GM21515 (cell line): ENCODE measurements at regions not wholly inside any gene's neighbourhood (a gene's known extent, or its start where the extent isn't known, plus 50 kb on each side); places are given as distances from the start of the nearest gene placed in this dataset.

ENCODE experiments used
- ATAC-seq: cut with Tn5 transposase; IDR thresholded peaks from one replicate; pipeline ENCODE4 v1.9.1; 2021; ENCODE audit not compliant: unreplicated experiment

DNA sequence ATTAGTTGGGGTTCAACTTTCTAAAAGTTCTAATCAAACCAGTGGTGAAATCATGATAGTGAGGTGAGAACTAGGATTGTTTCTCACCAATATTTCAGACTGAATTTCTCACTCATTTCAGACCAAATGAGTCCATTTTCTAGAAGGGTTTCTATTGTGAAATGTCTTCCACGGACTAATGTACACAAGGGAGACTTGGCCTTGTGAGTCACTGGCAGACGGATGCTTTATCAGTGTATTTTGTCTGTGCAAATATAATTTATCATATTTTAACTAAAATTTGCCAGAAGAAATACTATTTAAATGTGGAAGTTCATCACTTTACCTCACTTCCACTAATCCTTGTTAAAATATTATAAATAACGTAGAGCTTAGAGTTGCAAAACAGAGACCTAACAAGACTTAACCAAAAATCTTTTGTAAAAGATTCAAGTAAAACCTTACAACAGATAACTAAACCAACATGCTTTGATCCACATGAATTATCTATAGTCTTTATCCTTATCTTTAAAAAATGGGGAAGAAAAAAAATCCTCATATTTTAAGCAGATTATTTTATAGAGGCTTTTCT is 506.0 kb upstream of the FAM241A start:
- ATAC-seq, result no peak

DNA sequence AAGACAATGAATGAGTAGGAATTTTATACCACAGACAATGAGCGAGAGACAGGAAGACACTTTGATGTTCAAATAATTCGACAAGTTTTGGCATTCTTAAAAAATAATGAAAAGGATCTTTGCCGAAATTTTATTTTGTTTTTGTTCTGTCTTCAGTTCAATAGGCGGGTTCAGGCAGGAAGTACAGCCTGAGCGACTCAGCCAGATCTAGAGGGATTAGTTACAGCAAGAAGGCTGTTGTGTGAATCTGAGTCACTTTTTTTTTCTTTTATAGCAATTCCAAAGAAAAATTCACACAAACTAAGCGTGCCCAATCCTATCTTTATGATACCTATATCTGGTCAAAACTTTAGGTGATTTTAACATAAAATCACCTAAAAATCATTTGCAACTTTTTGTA is 505.4 kb upstream of the FAM241A start:
- no peak for ATAC-seq

DNA sequence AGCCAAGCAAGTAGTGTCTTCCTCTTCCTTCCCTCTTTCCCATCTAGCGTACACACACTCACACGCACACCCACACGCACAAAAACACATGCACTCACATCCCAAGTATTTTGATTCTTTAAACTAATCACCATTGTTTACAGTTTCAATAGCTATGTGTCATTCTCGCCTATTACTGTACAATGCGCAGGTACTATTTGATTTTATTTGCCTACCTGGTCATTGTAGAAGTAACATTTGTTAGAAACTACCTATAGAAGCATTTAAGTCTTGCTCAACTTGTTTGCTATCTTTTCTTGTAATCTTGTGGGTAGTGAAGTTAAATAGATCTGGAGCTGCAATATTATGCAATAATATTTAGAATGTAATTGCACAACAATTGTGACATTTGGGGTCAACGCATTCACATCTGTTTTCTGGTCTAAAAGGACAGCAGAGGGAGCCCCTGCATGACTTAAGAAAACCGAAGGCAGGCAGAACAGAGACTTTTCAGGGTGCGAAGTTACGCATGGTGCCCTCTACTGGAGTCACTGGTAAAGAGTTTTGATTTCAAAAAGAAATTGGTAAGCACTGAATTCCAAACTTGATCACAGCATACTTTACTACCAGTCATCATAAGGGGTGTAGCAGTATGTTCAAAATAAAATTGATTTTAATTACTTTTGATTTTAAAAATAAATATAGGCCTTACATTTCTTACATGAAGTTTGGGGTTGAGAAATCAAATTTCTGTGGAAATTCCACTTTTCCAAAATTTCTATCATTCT is 503.3 kb upstream of the FAM241A start:
- ATAC-seq, result peak; percentile 97

DNA sequence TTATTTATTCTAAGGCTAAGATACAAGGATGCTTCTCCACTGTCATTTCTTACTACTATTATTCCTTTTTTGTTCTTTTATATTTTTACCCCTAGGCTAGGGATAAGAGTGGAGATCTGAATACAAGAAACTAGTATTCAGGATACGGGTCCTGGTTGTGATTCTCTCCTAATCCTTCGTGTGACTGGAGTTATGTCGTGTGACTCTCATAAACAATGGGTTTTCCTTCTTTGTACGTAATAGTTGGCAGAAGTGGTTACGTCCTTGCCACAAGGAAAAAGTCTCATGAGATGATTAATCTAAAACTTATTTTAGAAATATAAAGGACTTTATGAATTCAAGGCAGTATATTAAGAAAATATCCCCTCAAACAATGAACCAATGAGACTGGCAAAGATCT is 497.2 kb upstream of the FAM241A start:
- ATAC-seq, result no peak

DNA sequence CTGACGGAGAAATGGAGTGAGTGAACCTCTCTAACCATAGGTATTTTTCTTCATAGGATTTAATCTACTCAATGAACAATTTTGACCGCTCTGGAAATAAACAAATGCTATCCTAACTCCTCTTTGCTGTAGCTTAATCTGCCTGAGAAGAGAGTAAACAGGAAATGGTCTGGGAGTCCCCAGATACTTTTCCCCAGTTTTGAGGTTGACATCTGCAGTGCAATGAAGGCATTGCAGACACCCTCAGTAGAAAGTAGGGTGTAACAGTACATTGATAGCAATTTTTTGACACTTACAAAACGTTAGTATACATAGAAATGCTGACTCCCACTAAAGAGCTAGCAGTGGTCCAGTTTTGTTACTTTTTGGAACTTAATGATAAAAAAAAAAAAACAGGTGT is 495.9 kb upstream of the FAM241A start:
- ATAC-seq, result no peak

DNA sequence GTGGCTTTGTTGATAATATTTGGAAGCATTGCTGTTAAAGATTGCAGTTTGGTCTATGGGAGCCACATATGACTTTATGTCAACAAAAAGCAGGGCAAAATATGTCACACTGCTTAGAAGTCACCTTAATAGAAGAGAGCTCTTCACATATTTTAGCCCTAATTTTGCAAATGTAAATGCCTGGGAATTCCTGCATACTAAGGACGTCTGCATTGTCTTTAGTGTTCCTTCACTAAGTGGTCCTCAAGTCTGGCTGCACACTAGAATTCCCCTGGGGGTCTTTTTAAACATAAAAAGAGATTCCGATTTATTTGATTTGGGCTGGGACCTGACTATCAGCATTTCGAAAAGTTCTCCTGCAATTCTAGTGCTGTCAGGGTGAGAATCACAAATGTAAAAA is 495.1 kb upstream of the FAM241A start:
- ATAC-seq, result no peak

DNA sequence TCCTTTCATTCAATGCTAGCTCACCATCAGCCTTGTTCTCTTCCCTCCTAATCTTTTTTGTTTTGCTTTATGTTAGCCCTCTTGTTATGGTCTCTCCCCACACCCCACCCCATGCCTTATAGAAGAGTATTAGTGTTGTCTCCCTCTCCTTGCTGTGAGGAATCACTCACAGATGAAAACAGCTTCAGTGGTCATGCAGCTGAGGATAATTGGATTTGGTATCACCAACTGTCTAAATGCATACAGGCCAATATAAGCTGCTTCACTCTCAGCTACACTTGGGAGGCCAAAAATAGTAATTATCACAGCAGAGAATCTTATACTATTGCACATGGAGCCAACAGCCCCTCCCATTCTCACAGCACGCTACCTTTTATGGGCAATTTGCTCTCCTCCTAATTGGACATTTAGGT is 494.6 kb upstream of the FAM241A start:
- no peak for ATAC-seq

DNA sequence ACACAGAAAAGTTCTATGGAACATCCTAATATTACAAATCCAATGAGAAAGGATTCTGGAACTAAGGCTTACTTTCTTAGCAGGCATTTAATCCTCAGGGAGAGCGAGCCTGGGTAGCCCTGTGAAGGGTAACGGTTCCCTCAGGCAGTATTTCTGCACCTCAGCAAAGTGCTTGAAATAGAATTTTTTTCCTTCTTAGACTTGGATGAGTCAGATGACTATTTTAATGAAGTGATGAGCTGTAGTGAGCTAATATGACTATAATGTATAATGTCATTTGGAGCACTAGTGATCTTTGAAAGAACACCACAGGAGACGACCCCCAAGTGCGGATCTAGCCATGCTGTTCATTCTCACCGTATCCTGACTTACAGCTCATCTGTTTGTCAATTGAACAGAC is 493.0 kb upstream of the FAM241A start:
- no peak for ATAC-seq

DNA sequence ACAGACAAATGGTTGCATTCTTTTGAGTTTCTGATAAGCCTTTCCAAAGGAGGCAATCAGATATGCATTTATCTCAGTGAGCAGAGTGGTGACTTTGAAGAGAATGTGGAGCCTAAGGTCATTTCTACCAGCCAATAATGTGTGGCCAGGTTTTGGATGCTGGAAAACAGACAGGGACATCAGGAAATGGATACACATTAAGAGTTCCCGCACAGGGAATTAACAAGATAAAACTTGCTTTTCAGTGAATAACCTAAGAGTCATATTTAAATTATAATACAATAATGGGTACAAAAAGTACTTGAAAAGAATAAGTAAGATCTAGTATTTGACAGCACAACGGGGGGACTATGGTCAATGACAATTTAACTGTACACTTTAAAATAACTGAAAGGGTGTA is 492.3 kb upstream of the FAM241A start:
- no peak for ATAC-seq

DNA sequence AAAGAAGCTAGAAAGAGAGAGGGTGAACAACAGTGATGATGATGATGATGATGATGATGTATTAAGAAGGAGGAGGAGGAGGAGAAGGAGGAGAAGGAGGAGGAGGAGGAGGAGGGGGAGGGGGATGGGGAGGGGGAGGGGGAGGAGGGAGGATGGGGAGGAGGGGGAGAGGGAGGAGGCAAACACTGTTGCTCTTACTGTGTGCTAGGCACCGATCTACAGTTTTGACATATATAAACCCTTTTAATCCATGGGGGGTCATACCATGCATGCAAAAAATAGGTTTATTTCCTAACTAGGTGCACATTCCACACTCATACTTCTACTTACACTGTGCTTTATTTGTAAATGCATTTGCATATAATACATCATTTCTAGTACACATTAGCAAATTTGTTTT is 482.8 kb upstream of the FAM241A start:
- no peak for ATAC-seq

DNA sequence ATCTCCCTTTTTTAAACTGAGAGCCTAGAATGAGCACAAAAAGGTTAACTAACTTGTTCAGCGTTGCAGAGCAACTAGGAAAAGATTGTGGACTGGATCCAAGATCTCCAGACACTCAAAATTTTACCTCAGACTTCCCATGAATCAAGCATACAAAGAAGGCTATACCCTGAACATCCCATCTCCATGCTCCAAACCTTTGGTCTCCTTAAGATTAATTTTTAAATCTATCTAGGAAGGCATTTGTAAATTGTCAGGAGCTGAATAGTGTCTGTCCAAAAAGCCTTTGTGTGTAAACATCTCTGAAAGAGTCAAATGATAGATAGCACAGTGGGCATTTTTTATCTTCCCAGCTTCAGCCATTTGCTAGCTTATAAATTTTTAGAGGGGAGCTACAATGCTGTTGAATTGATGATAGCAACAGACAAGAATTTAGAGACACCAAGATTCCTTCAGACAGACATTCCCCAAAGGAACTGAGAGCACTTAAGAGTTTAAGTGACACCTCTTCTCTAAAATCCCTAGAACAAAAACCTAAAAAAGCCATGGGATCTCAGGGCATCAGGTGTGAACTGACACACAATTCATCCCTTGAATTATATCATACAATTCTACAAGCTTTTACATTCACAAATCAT is 480.8 kb upstream of the FAM241A start:
- no peak for ATAC-seq

DNA sequence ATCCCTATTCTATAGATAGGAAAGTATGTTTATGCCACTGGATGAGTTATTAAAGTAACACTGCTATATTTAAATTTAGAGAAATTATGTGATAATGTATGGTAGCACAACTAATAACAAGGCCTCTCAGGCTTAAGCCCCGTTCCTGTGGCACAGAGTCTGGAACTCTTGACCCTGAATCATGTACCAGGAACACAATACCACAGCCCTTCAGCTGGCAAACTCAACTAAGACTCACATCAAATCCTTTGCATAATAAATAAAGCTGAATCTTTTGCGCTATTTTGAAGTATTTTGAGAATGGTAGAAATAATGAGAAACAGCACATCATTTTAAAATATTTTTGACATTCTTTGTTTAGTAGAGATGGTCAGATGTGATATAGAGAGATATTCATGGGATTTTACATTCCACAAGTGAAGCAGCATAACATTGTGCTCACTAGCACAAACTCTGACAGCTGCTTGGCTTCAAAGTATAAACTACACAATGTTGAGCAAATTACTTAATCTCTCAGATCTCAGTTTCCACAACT is 478.4 kb upstream of the FAM241A start:
- no peak for ATAC-seq

DNA sequence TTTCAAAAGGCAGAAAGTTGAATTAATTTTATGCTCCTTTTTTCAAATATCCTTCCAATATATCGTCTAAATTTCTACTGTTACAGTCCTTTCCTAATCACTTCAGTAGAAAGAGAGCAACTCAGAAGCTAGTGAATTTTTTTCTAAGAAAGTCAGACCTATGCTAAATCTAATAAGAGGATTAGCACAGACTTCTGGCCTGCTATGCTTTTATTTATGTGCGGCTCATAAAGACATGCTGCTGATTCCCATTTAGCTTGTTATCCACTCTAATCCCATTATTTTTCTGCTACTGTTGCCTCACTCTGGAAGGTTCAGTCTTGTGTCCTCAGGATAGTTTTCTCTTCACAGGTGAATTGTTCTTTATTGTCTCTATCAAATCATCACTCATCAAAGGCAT is 473.5 kb upstream of the FAM241A start:
- no peak for ATAC-seq

DNA sequence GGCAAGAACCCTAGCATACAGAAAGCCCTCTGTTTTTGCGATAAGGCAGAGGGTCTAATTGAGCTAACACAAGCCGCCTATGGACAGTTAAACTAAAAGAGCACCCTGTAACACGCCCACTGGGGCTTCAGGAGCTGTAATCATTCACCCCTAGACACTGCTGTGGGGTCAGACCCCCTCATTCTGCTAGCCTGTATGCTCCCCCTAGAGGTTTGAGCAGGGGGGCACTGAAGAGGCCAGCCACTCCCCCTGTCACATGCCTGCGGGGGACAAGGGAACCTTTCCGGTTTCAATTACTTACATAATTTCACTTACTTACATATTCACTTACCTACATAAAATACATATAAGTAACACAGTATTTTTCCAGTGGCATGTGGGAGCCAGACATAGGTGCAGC is 469.5 kb upstream of the FAM241A start:
- no peak for ATAC-seq

DNA sequence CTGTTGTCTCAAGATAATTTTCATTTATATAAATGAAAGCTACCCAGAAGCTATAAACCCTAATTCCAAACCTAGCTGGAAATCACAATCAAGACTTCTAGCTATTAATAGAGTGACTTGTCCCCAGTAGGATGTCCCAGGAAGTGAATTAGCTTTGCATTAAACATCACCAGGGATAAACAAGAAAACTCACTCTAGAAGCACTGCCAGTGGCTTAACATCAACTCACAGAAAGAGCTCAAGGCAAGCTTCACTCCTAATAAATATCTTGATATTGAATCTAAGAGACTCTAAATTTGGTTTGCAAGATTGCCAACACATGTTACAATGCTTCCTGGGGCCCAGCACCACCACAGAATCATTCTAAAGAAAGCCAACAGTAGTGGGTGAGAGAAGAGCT is 468.7 kb upstream of the FAM241A start:
- no peak for ATAC-seq

DNA sequence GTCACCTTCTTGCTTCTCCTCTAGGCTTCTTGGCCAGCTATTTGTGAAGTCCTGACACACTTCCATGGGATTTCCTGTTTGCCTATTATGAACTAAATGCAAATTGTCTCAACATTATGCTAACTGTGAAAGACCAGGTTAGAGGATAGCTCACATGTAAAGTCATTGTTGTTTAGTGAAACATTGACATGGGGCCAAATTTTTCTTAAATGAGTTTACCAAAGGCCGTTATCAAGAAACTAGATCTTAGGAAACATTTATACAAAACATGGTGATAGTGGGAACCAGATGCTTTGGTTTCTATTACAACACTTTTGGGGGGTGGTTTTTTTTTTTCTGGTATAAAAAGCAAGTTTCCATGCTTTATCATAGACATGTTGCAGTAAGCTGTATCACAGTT is 466.8 kb upstream of the FAM241A start:
- ATAC-seq, result no peak

DNA sequence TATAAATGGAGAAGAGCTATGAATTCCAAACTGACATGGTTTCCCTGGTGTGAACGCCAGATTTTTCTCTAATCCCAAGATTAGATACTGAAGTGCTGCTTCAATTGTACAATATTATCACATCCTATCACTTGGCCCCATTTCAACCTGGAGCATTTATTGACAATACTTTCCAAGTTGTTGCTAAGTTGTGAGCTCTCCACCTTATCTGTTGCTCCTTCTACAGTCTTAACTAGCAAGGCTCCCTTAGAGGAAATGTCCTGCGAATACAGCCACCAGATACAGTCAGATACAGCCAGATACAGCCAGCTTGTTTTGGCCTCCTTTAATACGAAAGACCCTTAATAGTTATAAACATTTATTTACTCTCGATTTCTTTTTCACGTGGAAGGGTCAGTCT is 466.3 kb upstream of the FAM241A start:
- no peak for ATAC-seq

DNA sequence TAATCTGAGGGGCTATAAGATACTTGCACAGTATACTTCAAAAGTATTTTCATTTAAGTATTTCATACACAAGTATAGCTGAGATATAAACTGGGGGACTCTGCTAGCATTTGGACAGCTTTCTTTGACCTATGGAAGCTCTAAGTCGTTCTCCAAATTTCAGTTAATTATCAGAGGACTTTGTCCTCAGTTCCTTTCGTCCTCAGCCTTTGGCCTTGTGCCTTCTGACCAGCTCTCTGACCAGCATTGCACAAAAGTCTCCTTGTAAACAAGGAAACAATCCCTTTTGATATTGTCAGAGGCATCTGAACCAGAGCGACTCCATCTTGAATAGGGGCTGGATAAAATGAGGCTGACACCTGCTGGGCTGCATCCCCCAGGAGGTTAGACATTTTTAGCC is 464.0 kb upstream of the FAM241A start:
- no peak for ATAC-seq

DNA sequence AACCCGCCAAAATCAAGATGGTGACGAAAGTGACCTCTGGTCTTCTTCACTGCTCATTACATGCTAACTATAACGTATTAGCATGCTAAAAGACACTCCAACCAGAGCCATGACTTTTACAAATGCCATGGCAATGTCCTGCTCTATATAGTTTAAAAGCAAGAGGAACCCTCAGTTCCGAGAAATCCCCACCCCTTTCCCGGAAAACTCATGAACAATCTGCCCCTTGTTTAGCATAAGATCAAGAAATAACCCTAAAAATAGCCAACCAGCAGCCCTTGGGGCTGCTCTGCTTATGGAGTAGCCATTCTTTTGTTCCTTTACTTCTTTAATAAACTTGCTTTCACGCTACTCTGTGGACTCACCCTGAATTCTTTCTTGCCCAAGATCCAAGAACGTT is 463.5 kb upstream of the FAM241A start:
- no peak for ATAC-seq

DNA sequence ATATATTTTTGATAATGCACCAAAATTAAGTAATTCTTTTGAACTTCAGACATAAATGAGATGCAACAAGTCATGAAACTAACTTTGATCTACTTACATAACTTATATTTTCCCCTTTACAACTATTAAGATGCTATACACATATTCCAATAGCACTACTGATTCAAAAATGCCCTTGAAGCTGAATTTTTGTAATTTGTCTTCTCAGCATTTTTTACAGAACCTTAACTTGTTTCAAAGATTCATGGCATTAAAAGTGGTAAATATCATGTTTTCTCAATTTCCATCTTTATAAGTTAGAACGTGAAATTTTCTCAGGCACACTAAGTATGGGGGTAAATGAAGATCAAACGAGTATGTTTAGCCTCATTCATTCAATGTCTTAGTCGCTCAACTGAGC is 460.0 kb upstream of the FAM241A start:
- no peak for ATAC-seq

DNA sequence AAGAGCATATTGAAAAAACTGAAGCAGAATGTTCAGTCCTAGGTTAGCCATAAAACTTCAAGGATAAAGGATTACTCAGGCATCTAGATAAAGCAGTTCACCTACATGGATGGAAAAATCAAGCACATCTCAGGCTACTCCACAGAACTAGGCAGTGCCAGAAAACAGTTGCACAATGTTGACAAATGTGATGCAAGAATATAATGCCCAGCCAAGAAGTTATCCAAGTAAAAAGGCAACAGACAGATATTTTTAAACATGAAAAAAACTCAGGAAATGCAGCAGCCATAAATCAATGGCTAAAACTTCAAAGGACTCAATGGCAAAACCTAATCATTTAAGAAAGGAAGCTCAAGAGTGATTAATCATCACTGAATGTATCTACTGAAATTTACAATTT is 456.0 kb upstream of the FAM241A start:
- no peak for ATAC-seq

DNA sequence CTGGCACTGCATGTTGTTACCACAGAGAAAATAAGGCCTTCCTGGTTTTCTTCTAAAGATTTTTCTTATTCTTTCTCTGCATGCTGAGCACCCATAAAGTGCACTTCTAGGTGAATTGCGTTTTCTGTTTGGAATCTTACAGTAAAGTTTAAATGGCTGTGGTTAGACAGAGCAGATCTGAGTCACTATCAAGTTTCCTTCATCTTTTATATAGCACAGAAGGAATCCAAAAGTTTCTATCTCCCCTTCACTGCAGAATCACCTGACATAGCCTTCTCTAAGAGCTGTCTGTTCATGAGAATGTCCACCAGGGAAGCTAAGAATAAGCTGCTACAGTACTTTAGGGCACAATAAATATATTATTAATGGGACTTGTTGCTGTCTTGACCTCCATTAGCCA is 455.5 kb upstream of the FAM241A start:
- ATAC-seq, result no peak
